K562 (cell line): ENCODE measurements at regions not wholly inside any gene's neighbourhood (a gene's known extent, or its start where the extent isn't known, plus 50 kb on each side); places are given as distances from the start of the nearest gene placed in this dataset.

ENCODE experiments used
- ASH1L ChIP-seq: fragments of 450-650 bp; IDR thresholded peaks from 2 replicates; pipeline ENCODE4 v1.6.1; 2018; ENCODE audit warnings: borderline replicate concordance, mild to moderate bottlenecking, low read depth; ENCODE audit not compliant: partially characterized antibody
- ATF4 ChIP-seq: fragments of 450-650 bp; formaldehyde crosslinking; IDR thresholded peaks from 2 replicates; pipeline ENCODE4 v1.4.0; 2022; ENCODE audit warnings: mild to moderate bottlenecking, moderate library complexity
- ATF6 ChIP-seq: sonication (generic); formaldehyde crosslinking; IDR thresholded peaks from 2 replicates; pipeline ENCODE4 v1.4.0; 2020; ENCODE audit warnings: mild to moderate bottlenecking, missing genetic modification reagents
- ESRRA ChIP-seq: fragments of 450-650 bp; IDR thresholded peaks from 2 replicates; pipeline ENCODE4 v1.6.1; 2014; ENCODE audit warnings: low read depth, mild to moderate bottlenecking, moderate library complexity, borderline replicate concordance
- FOXK1 ChIP-seq: sonication (generic); formaldehyde crosslinking; IDR thresholded peaks from 2 replicates; pipeline ENCODE4 v1.8.0; 2022; ENCODE audit warnings: missing genetic modification reagents, mild to moderate bottlenecking, borderline replicate concordance
- GTF3C2 ChIP-seq: IDR thresholded peaks from 3 replicates; pipeline ENCODE4 v1.6.1; 2011; ENCODE audit warnings: borderline replicate concordance, mild to moderate bottlenecking, moderate library complexity; ENCODE audit not compliant: insufficient read length; ENCODE audit errors: extremely low read depth
- HNRNPL ChIP-seq: fragments of 200-400 bp; formaldehyde crosslinking; IDR thresholded peaks from 2 replicates; pipeline ENCODE4 v1.6.1; 2017; ENCODE audit warnings: low read depth, mild to moderate bottlenecking, low read length
- NFIC ChIP-seq: fragments of 450-650 bp; IDR thresholded peaks from 2 replicates; pipeline ENCODE4 v1.6.1; 2017; ENCODE audit warnings: mild to moderate bottlenecking, inconsistent platforms
- NR4A1 ChIP-seq, 2 experiments: fragments of 250-450 bp in 1 of 2; fragments of 450-650 bp in 1 of 2; sonication (Bioruptor Pico) in 1 of 2; IDR thresholded peaks; 2 replicates each; pipeline versions ENCODE4 v1.4.0 to v1.6.1; 2016 to 2020; ENCODE audit warnings: mild to moderate bottlenecking in 2 of 2, missing compliant biosample characterization in 1 of 2, missing genetic modification characterization in 1 of 2, moderate library complexity in 1 of 2
- PHB2 ChIP-seq: fragments of 450-650 bp; IDR thresholded peaks from 2 replicates; pipeline ENCODE4 v1.6.1; 2017; ENCODE audit warnings: low read depth
- PHF8 ChIP-seq: fragments of 200-600 bp; sonication (generic); IDR thresholded peaks from 2 replicates; pipeline ENCODE4 v1.6.1; 2012; ENCODE audit warnings: mixed run types, mild to moderate bottlenecking, inconsistent platforms, low read length, moderate library complexity, borderline replicate concordance
- POLR3A ChIP-seq: IDR thresholded peaks from 2 replicates; pipeline ENCODE4 v1.6.1; 2011; ENCODE audit warnings: borderline replicate concordance, mild to moderate bottlenecking, moderate library complexity; ENCODE audit not compliant: insufficient read length, insufficient read depth; ENCODE audit errors: extremely low read depth
- SMAD3 ChIP-seq: fragments of 450-650 bp; formaldehyde crosslinking; conservative IDR thresholded peaks from 2 replicates; pipeline ENCODE4 v1.4.0; 2020; ENCODE audit warnings: mild to moderate bottlenecking
- SMC3 ChIP-seq: conservative IDR thresholded peaks from 2 replicates; pipeline ENCODE4 v1.6.1; 2011; ENCODE audit warnings: low read depth, low read length, improper control_type of control experiment; ENCODE audit not compliant: insufficient read depth
- TCF3 ChIP-seq: sonication (generic); formaldehyde crosslinking; IDR thresholded peaks from 2 replicates; pipeline ENCODE4 v1.4.0; 2020; ENCODE audit warnings: mild to moderate bottlenecking, missing genetic modification reagents
- XRCC4 ChIP-seq: IDR thresholded peaks from one replicate; pipeline ENCODE4 v1.6.1; 2011; ENCODE audit not compliant: insufficient read depth, insufficient read length; ENCODE audit errors: extremely low read depth
- ZBTB7A ChIP-seq: IDR thresholded peaks from 2 replicates; pipeline ENCODE4 v1.6.1; 2011; ENCODE audit warnings: low read depth, mild to moderate bottlenecking, low read length, moderate library complexity, borderline replicate concordance; ENCODE audit not compliant: control insufficient read depth
- ZNF146 ChIP-seq: IDR thresholded peaks from one replicate; pipeline ENCODE4 v1.6.1; 2018; ENCODE audit warnings: missing compliant biosample characterization; ENCODE audit not compliant: unreplicated experiment
- ZNF224 ChIP-seq: sonication (generic); formaldehyde crosslinking; IDR thresholded peaks from 2 replicates; pipeline ENCODE4 v1.8.0; 2022; ENCODE audit warnings: mild to moderate bottlenecking, missing genetic modification reagents
- ZNF24 ChIP-seq: fragments of 450-650 bp; IDR thresholded peaks from 2 replicates; pipeline ENCODE4 v1.6.1; 2016
- ZNF384 ChIP-seq: IDR thresholded peaks from 2 replicates; pipeline ENCODE4 v1.6.1; 2012; ENCODE audit warnings: low read depth, low read length, improper control_type of control experiment
- ZNF644 ChIP-seq: fragments of 200-800 bp; sonication (Bioruptor generic); IDR thresholded peaks from 2 replicates; pipeline ENCODE4 v1.6.1; 2016; ENCODE audit warnings: low read depth, missing genetic modification characterization, missing compliant biosample characterization
- ZNF668 ChIP-seq: fragments of 250-450 bp; sonication (Bioruptor Pico); IDR thresholded peaks from 2 replicates; pipeline ENCODE4 v1.8.0; 2022; ENCODE audit warnings: mild to moderate bottlenecking, inconsistent platforms
- ZSCAN32 ChIP-seq: fragments of 450-650 bp; formaldehyde crosslinking; IDR thresholded peaks from 2 replicates; pipeline ENCODE4 v1.4.0; 2020; ENCODE audit warnings: mild to moderate bottlenecking, moderate library complexity

- TF ChIP-seq GTF3C2 (no peak), FOXK1 (CRISPR knock-in tag) (no peak), PHB2 (no peak), SMAD3 (CRISPR knock-in tag) (no peak), ASH1L (no peak), NR4A1 (CRISPR knock-in tag; IDR thresholded peaks at IDR 0.05) (no peak), NR4A1 (tag; IDR thresholded peaks at IDR 0.05) (no peak), ZNF24 (peak; percentile 43; the same call in 1 of the 2 replicates), POLR3A (no peak), ZNF668 (no peak), ZNF644 (tag) (no peak), ZNF224 (no peak), SMC3 (peak; percentile 79), ZSCAN32 (CRISPR knock-in tag) (peak; percentile 76), XRCC4 (no peak), PHF8 (no peak), TCF3 (CRISPR knock-in tag) (no peak), ESRRA (peak; percentile 100), NFIC (no peak), ZBTB7A (peak; percentile 59; the same call in 1 of the 2 replicates), ZNF384 (no peak), ZNF146 (CRISPR knock-in tag) (no peak), ATF4 (CRISPR knock-in tag) (0 out of 2 replicates have a peak, but pooled peaks have one; percentile 65), HNRNPL (no peak), ATF6 (CRISPR knock-in tag) (no peak)
These were observed 108.8 kb downstream of the KLF13 start (continued) for GRCh38 chr15:31435261-31435911.
